Breast epithelium (tissue), 4 donors: ENCODE measurements at regions not wholly inside any gene's neighbourhood (a gene's known extent, or its start where the extent isn't known, plus 50 kb on each side); places are given as distances from the start of the nearest gene placed in this dataset.

Experiments
- DNase-seq, 2 donors: peaks; one replicate each; pipeline ENCODE4 v3.0.0-alpha.2; 2019; ENCODE audit warnings: low spot score in 2 of 2
- H3K27ac ChIP-seq, 2 donors: fragments of 200-600 bp; sonication (generic) in 1 of 2; one replicate each; pipeline ENCODE4 v1.5.1; 2016 to 2019; ENCODE audit warnings: mild to moderate bottlenecking in 1 of 2
- H3K27me3 ChIP-seq, 2 donors: fragments of 200-600 bp; sonication (generic) in 1 of 2; one replicate each; pipeline versions ENCODE4 v1.5.1 to v1.6.0; 2017 to 2019; ENCODE audit warnings: control low read depth in 1 of 2, mild to moderate bottlenecking in 1 of 2
- H3K36me3 ChIP-seq: fragments of 200-600 bp; one replicate; pipeline ENCODE4 v1.5.1; 2019
- H3K4me1 ChIP-seq, 2 donors: fragments of 200-600 bp; sonication (generic); one replicate each; pipeline ENCODE4 v1.5.1; 2016 to 2019; ENCODE audit warnings: control low read depth in 1 of 2
- H3K4me3 ChIP-seq, 3 donors: fragments of 200-600 bp; sonication (generic); 1 replicate in 2 of 3; 2 replicates in 1 of 3; pipeline ENCODE4 v1.5.1; 2016 to 2019; ENCODE audit warnings: mild to moderate bottlenecking in 3 of 3, moderate library complexity in 2 of 3
- H3K9me3 ChIP-seq, 2 donors: fragments of 200-600 bp; sonication (generic) in 1 of 2; one replicate each; pipeline ENCODE4 v1.5.1; 2016 to 2019; ENCODE audit warnings: control low read depth in 1 of 2
- CTCF ChIP-seq, 3 donors: fragments of 450-650 bp; IDR thresholded peaks; one replicate each; pipeline ENCODE4 v1.5.1; 2016 to 2017; ENCODE audit warnings: antibody characterized with exemption in 3 of 3, mild to moderate bottlenecking in 3 of 3, moderate library complexity in 3 of 3
- POLR2A ChIP-seq: fragments of 450-650 bp; IDR thresholded peaks from one replicate; pipeline ENCODE4 v1.6.1; 2016; ENCODE audit warnings: antibody characterized with exemption, mild to moderate bottlenecking, moderate library complexity
- POLR2AphosphoS5 ChIP-seq, 3 donors: sonication (generic); formaldehyde crosslinking; IDR thresholded peaks; one replicate each; pipeline ENCODE4 v1.6.1; 2017; ENCODE audit warnings: antibody characterized with exemption in 3 of 3
- intact Hi-C: fragments of 100-400 bp; cut with DNase I; formaldehyde crosslinking; loops from one replicate; pipeline ENCODE4 v1.15.1; 2023; ENCODE audit warnings: low total_unique reads

GRCh38 chr16:85525420-85526184, 87.5 kb upstream of the GSE1 start:
- TF ChIP-seq POLR2AphosphoS5 (IDR thresholded peaks at IDR 0.05) (no peak), CTCF (IDR thresholded peaks at IDR 0.05) (no peak), POLR2A (no peak)
- H3K4me1 ChIP-seq, result peaks cover 21 to 36% of the 10 kb centered on the region in 2 donors
- intact Hi-C loops, result no loop called here

GRCh38 chr16:85526185-85526974, 86.7 kb upstream of the GSE1 start:
- Histone ChIP-seq H3K27me3 (no peaks in the 10 kb centered on the region), H3K27ac (peak overlapping the region in 1 of 2 donors; percentile 12), H3K4me1 (peaks cover 20 to 34% of the 10 kb centered on the region in 2 donors), H3K4me3 (no peak overlapping the region), H3K9me3 (no peaks in the 10 kb centered on the region), H3K36me3 (no peaks in the 10 kb centered on the region)
- no peak for TF ChIP-seq POLR2AphosphoS5 (IDR thresholded peaks at IDR 0.05)
- no peak for TF ChIP-seq POLR2A
- no peak for TF ChIP-seq CTCF (IDR thresholded peaks at IDR 0.05)
- intact Hi-C loops, result no loop called here
- DNase-seq, result no peak

More at GRCh38 chr16:85525420-85526184, 87.5 kb upstream of the GSE1 start:
- H3K36me3 ChIP-seq, result no peaks in the 10 kb centered on the region
- peak overlapping the region; percentile 48 to 87 for H3K27ac ChIP-seq
- DNase-seq, result no peak
- no peaks in the 10 kb centered on the region for H3K9me3 ChIP-seq
- no peak overlapping the region for H3K4me3 ChIP-seq
- H3K27me3 ChIP-seq, result no peaks in the 10 kb centered on the region

GRCh38 chr16:85527042-85527766, 85.9 kb upstream of the GSE1 start:
- no peaks in the 10 kb centered on the region for H3K36me3 ChIP-seq
- no peak overlapping the region for H3K4me3 ChIP-seq
- intact Hi-C loops, result no loop called here
- no peaks in the 10 kb centered on the region for H3K9me3 ChIP-seq
- H3K27me3 ChIP-seq, result no peaks in the 10 kb centered on the region
- TF ChIP-seq POLR2A (no peak), POLR2AphosphoS5 (IDR thresholded peaks at IDR 0.05) (no peak), CTCF (IDR thresholded peaks at IDR 0.05) (no peak)
- H3K27ac ChIP-seq, result no peak overlapping the region
- H3K4me1 ChIP-seq, result peaks cover 11 to 28% of the 10 kb centered on the region in 2 donors
- no peak for DNase-seq

GRCh38 chr16:85527767-85528297, 85.3 kb upstream of the GSE1 start:
- TF ChIP-seq POLR2AphosphoS5 (IDR thresholded peaks at IDR 0.05), result no peak
- no peak for TF ChIP-seq CTCF (IDR thresholded peaks at IDR 0.05)
- TF ChIP-seq POLR2A, result no peak
- H3K36me3 ChIP-seq, result no peaks in the 10 kb centered on the region
- intact Hi-C loops, result no loop called here
- H3K4me3 ChIP-seq, result no peak overlapping the region
- no peaks in the 10 kb centered on the region for H3K27me3 ChIP-seq
- no peak overlapping the region for H3K27ac ChIP-seq
- no peak for DNase-seq
- no peaks in the 10 kb centered on the region for H3K9me3 ChIP-seq
- H3K4me1 ChIP-seq, result peaks cover 10 to 27% of the 10 kb centered on the region in 2 donors
